Astrocyte (in vitro differentiated cells and primary cell): ENCODE measurements at regions not wholly inside any gene's neighbourhood (a gene's known extent, or its start where the extent isn't known, plus 50 kb on each side); places are given as distances from the start of the nearest gene placed in this dataset.

Experiments
- DNase-seq: peaks from one replicate; pipeline ENCODE4 v3.0.0-alpha.2; 2010; ENCODE audit warnings: low read depth
- FAIRE-seq: peaks from 2 replicates; lab custom pipeline; 2011; peaks lifted over from hg19 to GRCh38; lab: Jason Lieb, UNC
- H2AFZ ChIP-seq: 2 replicates; pipeline ENCODE4 v1.6.0; 2012; ENCODE audit warnings: low read depth, low read length, inconsistent platforms
- H3K27ac ChIP-seq: 2 replicates; pipeline ENCODE4 v1.5.1; 2011; ENCODE audit warnings: low read depth, low read length, inconsistent platforms
- H3K27me3 ChIP-seq: 2 replicates; pipeline ENCODE4 v1.6.0; 2011; ENCODE audit warnings: low read length, inconsistent platforms; ENCODE audit not compliant: insufficient read depth
- H3K36me3 ChIP-seq: 2 replicates; pipeline ENCODE4 v1.5.1; 2011; ENCODE audit warnings: low read length, inconsistent platforms; ENCODE audit not compliant: insufficient read depth
- H3K4me1 ChIP-seq: 2 replicates; pipeline ENCODE4 v1.5.1; 2011; ENCODE audit warnings: low read length, inconsistent platforms; ENCODE audit not compliant: insufficient read depth
- H3K4me2 ChIP-seq: 2 replicates; pipeline ENCODE4 v1.6.0; 2012; ENCODE audit warnings: low read length, inconsistent platforms
- H3K4me3 ChIP-seq: 2 replicates; pipeline ENCODE4 v1.5.1; 2011; ENCODE audit warnings: low read depth, mild to moderate bottlenecking, low read length, inconsistent platforms; ENCODE audit not compliant: insufficient read depth
- H3K79me2 ChIP-seq: 2 replicates; pipeline ENCODE4 v1.6.0; 2012; ENCODE audit warnings: mild to moderate bottlenecking, low read length, inconsistent platforms; ENCODE audit not compliant: insufficient read depth
- H3K9ac ChIP-seq: 2 replicates; pipeline ENCODE4 v1.6.0; 2012; ENCODE audit warnings: mild to moderate bottlenecking, low read length, inconsistent platforms
- H3K9me3 ChIP-seq: 2 replicates; pipeline ENCODE4 v1.5.1; 2012; ENCODE audit warnings: low read depth, mild to moderate bottlenecking, low read length, inconsistent platforms; ENCODE audit not compliant: insufficient read depth
- H4K20me1 ChIP-seq: 2 replicates; pipeline ENCODE4 v1.6.0; 2012; ENCODE audit warnings: low read length, inconsistent platforms; ENCODE audit not compliant: insufficient read depth
- H3K27ac Mint-ChIP-seq: one replicate; pipeline ENCODE4 v1.8.0; 2021; ENCODE audit warnings: mild to moderate bottlenecking, mixed read lengths; ENCODE audit not compliant: unreplicated experiment
- H3K27me3 Mint-ChIP-seq: one replicate; pipeline ENCODE4 v1.8.0; 2021; ENCODE audit warnings: low read depth, mixed read lengths; ENCODE audit not compliant: unreplicated experiment
- H3K36me3 Mint-ChIP-seq: one replicate; pipeline ENCODE4 v1.8.0; 2021; ENCODE audit warnings: low read depth, mixed read lengths; ENCODE audit not compliant: unreplicated experiment
- H3K4me1 Mint-ChIP-seq: one replicate; pipeline ENCODE4 v1.8.0; 2021; ENCODE audit warnings: low read depth, mixed read lengths; ENCODE audit not compliant: unreplicated experiment
- H3K4me3 Mint-ChIP-seq: one replicate; pipeline ENCODE4 v1.8.0; 2021; ENCODE audit warnings: mild to moderate bottlenecking, moderate library complexity, mixed read lengths; ENCODE audit not compliant: unreplicated experiment
- H3K9me3 Mint-ChIP-seq: one replicate; pipeline ENCODE4 v1.8.0; 2021; ENCODE audit warnings: mild to moderate bottlenecking, mixed read lengths; ENCODE audit not compliant: unreplicated experiment
- EZH2 ChIP-seq: IDR thresholded peaks from 2 replicates; pipeline ENCODE4 v1.6.1; 2012; ENCODE audit warnings: mild to moderate bottlenecking, low read length, inconsistent platforms; ENCODE audit not compliant: insufficient read depth
- TF ChIP-seq, protein P1 (sequence below): IDR thresholded peaks from 2 replicates; pipeline ENCODE4 v1.5.1; 2011; ENCODE audit warnings: low read depth, mild to moderate bottlenecking, inconsistent platforms, low read length, moderate library complexity; ENCODE audit not compliant: insufficient read depth

DNA sequence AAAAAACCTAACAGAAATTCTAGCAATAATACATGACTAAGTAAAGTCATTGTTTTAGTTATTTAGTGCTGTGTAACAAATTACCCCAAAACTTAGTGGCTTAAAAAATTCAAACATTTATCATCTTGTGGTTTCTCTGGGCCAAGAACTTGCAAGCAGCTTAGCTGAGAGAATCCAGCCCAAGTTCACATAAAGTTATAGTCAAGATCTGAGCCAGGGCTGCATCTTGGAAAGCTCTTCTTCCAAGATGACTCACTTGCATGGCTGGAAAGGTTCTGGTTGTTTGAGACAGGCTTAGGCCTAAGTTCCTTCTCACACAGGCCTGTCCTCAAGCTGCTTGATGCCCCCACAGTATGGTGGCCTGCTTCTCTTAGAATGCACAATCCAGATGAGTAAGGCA is 217.8 kb upstream of the TSHZ2 start:
- Histone ChIP-seq H2AFZ (no peak overlapping the region), H3K4me3 (no peak overlapping the region), H3K4me1 (no peaks in the 10 kb centered on the region), H3K36me3 (no peaks in the 10 kb centered on the region), H4K20me1 (no peaks in the 10 kb centered on the region), H3K9ac (no peak overlapping the region), H3K27me3 (no peaks in the 10 kb centered on the region), H3K79me2 (no peaks in the 10 kb centered on the region), H3K4me2 (no peak overlapping the region), H3K27ac (no peak overlapping the region), H3K9me3 (no peaks in the 10 kb centered on the region)
- no peaks in the 10 kb centered on the region for H3K36me3 Mint-ChIP-seq
- H3K27ac Mint-ChIP-seq, result no peak overlapping the region
- no peaks in the 10 kb centered on the region for H3K27me3 Mint-ChIP-seq
- no peak for TF ChIP-seq EZH2
- TF ChIP-seq, protein P1, sequence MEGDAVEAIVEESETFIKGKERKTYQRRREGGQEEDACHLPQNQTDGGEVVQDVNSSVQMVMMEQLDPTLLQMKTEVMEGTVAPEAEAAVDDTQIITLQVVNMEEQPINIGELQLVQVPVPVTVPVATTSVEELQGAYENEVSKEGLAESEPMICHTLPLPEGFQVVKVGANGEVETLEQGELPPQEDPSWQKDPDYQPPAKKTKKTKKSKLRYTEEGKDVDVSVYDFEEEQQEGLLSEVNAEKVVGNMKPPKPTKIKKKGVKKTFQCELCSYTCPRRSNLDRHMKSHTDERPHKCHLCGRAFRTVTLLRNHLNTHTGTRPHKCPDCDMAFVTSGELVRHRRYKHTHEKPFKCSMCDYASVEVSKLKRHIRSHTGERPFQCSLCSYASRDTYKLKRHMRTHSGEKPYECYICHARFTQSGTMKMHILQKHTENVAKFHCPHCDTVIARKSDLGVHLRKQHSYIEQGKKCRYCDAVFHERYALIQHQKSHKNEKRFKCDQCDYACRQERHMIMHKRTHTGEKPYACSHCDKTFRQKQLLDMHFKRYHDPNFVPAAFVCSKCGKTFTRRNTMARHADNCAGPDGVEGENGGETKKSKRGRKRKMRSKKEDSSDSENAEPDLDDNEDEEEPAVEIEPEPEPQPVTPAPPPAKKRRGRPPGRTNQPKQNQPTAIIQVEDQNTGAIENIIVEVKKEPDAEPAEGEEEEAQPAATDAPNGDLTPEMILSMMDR, result no peak
- peak; percentile 61 for DNase-seq
- H3K4me1 Mint-ChIP-seq, result no peaks in the 10 kb centered on the region
- no peak for FAIRE-seq
- H3K4me3 Mint-ChIP-seq, result no peak overlapping the region
- H3K9me3 Mint-ChIP-seq, result no peaks in the 10 kb centered on the region

DNA sequence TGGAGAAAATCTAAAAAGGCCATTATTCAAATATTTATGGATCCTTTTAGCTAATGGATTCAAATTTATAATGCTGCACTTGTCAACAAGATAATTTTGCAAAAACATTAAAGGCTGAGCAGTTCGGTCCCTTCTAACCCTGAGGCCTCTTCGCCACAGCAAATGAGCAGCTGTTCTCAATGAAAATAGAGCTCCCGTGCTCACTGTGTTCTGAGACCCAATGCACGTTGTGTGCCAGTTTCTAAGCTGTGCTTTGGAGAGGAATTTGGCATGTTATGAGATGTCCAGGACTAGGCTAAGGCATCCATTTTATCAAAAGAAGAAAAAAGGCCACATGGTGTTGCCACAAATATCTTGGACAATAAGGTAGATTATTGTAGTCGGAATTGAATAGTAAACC is 220.1 kb upstream of the TSHZ2 start:
- Mint-ChIP-seq H3K4me3 (no peak overlapping the region), H3K27me3 (no peaks in the 10 kb centered on the region), H3K4me1 (no peaks in the 10 kb centered on the region), H3K36me3 (no peaks in the 10 kb centered on the region), H3K9me3 (no peaks in the 10 kb centered on the region), H3K27ac (no peak overlapping the region)
- Histone ChIP-seq H3K9ac (no peak overlapping the region), H3K4me1 (no peaks in the 10 kb centered on the region), H3K36me3 (no peaks in the 10 kb centered on the region), H3K4me2 (no peak overlapping the region), H3K27me3 (no peaks in the 10 kb centered on the region), H3K27ac (no peak overlapping the region), H3K9me3 (no peaks in the 10 kb centered on the region), H3K79me2 (no peaks in the 10 kb centered on the region), H2AFZ (no peak overlapping the region), H4K20me1 (no peaks in the 10 kb centered on the region), H3K4me3 (no peak overlapping the region)
- no peak for TF ChIP-seq EZH2
- TF ChIP-seq, protein P1, result no peak
- FAIRE-seq (no peak), DNase-seq (no peak)

DNA sequence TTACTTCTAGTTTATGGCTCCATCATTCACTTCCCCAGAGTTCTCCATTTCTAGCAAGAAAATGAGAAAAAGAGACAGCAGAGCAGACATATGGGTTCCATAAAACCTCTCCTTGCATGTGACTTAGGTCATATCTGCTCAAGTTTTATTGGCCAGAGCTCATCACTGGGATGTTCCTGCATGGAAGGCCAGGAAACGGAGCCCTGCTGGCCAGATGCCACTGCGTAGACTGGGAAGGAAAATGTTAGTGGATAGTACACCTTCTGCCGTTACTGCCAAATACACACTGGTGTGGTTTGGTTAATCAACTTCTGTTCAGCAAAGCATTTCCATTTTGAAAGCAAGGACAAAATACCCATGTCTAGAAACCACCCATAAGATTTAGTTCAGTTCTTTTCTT is 220.6 kb upstream of the TSHZ2 start:
- H3K9me3 ChIP-seq, result no peaks in the 10 kb centered on the region
- no peaks in the 10 kb centered on the region for H3K4me1 Mint-ChIP-seq
- H3K27ac ChIP-seq, result no peak overlapping the region
- no peak overlapping the region for H3K4me2 ChIP-seq
- DNase-seq (no peak), FAIRE-seq (no peak)
- H3K36me3 ChIP-seq, result no peaks in the 10 kb centered on the region
- no peaks in the 10 kb centered on the region for H3K27me3 Mint-ChIP-seq
- H3K79me2 ChIP-seq, result no peaks in the 10 kb centered on the region
- no peak overlapping the region for H3K4me3 Mint-ChIP-seq
- H3K27ac Mint-ChIP-seq, result no peak overlapping the region
- H3K9ac ChIP-seq, result no peak overlapping the region
- H3K36me3 Mint-ChIP-seq, result no peaks in the 10 kb centered on the region
- H3K4me1 ChIP-seq, result no peaks in the 10 kb centered on the region
- H2AFZ ChIP-seq, result no peak overlapping the region
- no peaks in the 10 kb centered on the region for H3K27me3 ChIP-seq
- H3K4me3 ChIP-seq, result no peak overlapping the region
- no peaks in the 10 kb centered on the region for H3K9me3 Mint-ChIP-seq
- TF ChIP-seq EZH2, result no peak
- TF ChIP-seq, protein P1, result no peak
- no peaks in the 10 kb centered on the region for H4K20me1 ChIP-seq
